SK-N-SH treated with all-trans-retinoic acid at 6 μM for 48 hours (cell line): ENCODE measurements at regions not wholly inside any gene's neighbourhood (a gene's known extent, or its start where the extent isn't known, plus 50 kb on each side); places are given as distances from the start of the nearest gene placed in this dataset.
"Not testable (repeated sequence)": the region's sequence is repeated elsewhere in the genome, so short reads cannot be mapped to it uniquely, and the experiment has no call there.

Experiments used
- ATAC-seq: fragments of 200-7000 bp; cut with Tn5 transposase; 3 replicates; pipeline ENCODE4 v1.9.1; 2020; ENCODE audit warnings: mild to moderate bottlenecking, moderate library complexity
- ARNTL ChIP-seq: fragments of 450-650 bp; formaldehyde crosslinking; IDR thresholded peaks from 2 replicates; pipeline ENCODE4 v1.5.0; 2020; ENCODE audit warnings: low read depth, mild to moderate bottlenecking, moderate library complexity, borderline replicate concordance
- BACH2 ChIP-seq: fragments of 250-450 bp; sonication (Bioruptor Pico); IDR thresholded peaks from 2 replicates; pipeline ENCODE4 v1.9.0; 2021; ENCODE audit warnings: mild to moderate bottlenecking, borderline replicate concordance
- CSDC2 ChIP-seq: fragments of 250-450 bp; sonication (Bioruptor Pico); IDR thresholded peaks from 2 replicates; pipeline ENCODE4 v1.5.0; 2020; ENCODE audit warnings: mild to moderate bottlenecking, moderate library complexity
- CSRNP3 ChIP-seq: fragments of 250-450 bp; sonication (Bioruptor Pico); IDR thresholded peaks from 2 replicates; pipeline ENCODE4 v1.5.1; 2021; ENCODE audit warnings: mild to moderate bottlenecking, moderate library complexity
- ESRRG ChIP-seq: fragments of 250-450 bp; sonication (Bioruptor Pico); IDR thresholded peaks from 2 replicates; pipeline ENCODE4 v1.6.1; 2021; ENCODE audit warnings: mild to moderate bottlenecking
- GLIS3 ChIP-seq: fragments of 250-450 bp; sonication (Bioruptor Pico); IDR thresholded peaks from 2 replicates; pipeline ENCODE4 v1.5.0; 2020; ENCODE audit warnings: mild to moderate bottlenecking, moderate library complexity
- ISL1 ChIP-seq: fragments of 250-450 bp; sonication (Bioruptor Pico); IDR thresholded peaks from 2 replicates; pipeline ENCODE4 v2.1.2; 2022; ENCODE audit warnings: mild to moderate bottlenecking, moderate library complexity
- OSR1 ChIP-seq: fragments of 250-450 bp; sonication (Bioruptor Pico); IDR thresholded peaks from 2 replicates; pipeline ENCODE4 v1.8.0; 2022; ENCODE audit warnings: moderate library complexity, mild to moderate bottlenecking, inconsistent platforms
- PATZ1 ChIP-seq: fragments of 250-450 bp; sonication (Bioruptor Pico); IDR thresholded peaks from 2 replicates; pipeline ENCODE4 v1.8.0; 2020; ENCODE audit warnings: mild to moderate bottlenecking, moderate library complexity, borderline replicate concordance
- POU6F1 ChIP-seq: fragments of 250-450 bp; sonication (Bioruptor Pico); IDR thresholded peaks from 2 replicates; pipeline ENCODE4 v1.8.0; 2021; ENCODE audit warnings: low read depth, mild to moderate bottlenecking, moderate library complexity, borderline replicate concordance
- PPARA ChIP-seq: fragments of 250-450 bp; sonication (Bioruptor Pico); IDR thresholded peaks from 2 replicates; pipeline ENCODE4 v1.5.0; 2020; ENCODE audit warnings: mild to moderate bottlenecking, borderline replicate concordance
- RARB ChIP-seq: fragments of 250-450 bp; sonication (Bioruptor Pico); IDR thresholded peaks from 2 replicates; pipeline ENCODE4 v1.8.0; 2021; ENCODE audit warnings: mild to moderate bottlenecking, moderate library complexity
- TCF4 ChIP-seq: fragments of 250-450 bp; sonication (Bioruptor Pico); IDR thresholded peaks from 2 replicates; pipeline ENCODE4 v1.8.0; 2021; ENCODE audit warnings: mild to moderate bottlenecking, moderate library complexity, borderline replicate concordance
- TOX ChIP-seq: fragments of 250-450 bp; sonication (Bioruptor Pico); IDR thresholded peaks from 2 replicates; pipeline ENCODE4 v1.8.0; 2021; ENCODE audit warnings: mild to moderate bottlenecking, moderate library complexity, borderline replicate concordance
- TSHZ2 ChIP-seq: fragments of 250-450 bp; sonication (Bioruptor Pico); IDR thresholded peaks from 2 replicates; pipeline ENCODE4 v1.5.0; 2020; ENCODE audit warnings: mild to moderate bottlenecking, moderate library complexity
- ZC3H10 ChIP-seq: fragments of 250-450 bp; sonication (Bioruptor Pico); IDR thresholded peaks from 2 replicates; pipeline ENCODE4 v1.5.1; 2021; ENCODE audit warnings: mild to moderate bottlenecking, moderate library complexity
- ZFP3 ChIP-seq: fragments of 250-450 bp; sonication (Bioruptor Pico); IDR thresholded peaks from 2 replicates; pipeline ENCODE4 v1.5.0; 2020; ENCODE audit warnings: mild to moderate bottlenecking, moderate library complexity
- ZFP30 ChIP-seq: fragments of 450-650 bp; formaldehyde crosslinking; IDR thresholded peaks from 2 replicates; pipeline ENCODE4 v1.5.0; 2022; ENCODE audit warnings: mild to moderate bottlenecking, moderate library complexity
- ZNF70 ChIP-seq: fragments of 450-650 bp; formaldehyde crosslinking; IDR thresholded peaks from 2 replicates; pipeline ENCODE4 v1.5.0; 2020; ENCODE audit warnings: mild to moderate bottlenecking, moderate library complexity
- ZNF8 ChIP-seq: fragments of 450-650 bp; formaldehyde crosslinking; IDR thresholded peaks from 2 replicates; pipeline ENCODE4 v1.5.0; 2020; ENCODE audit warnings: mild to moderate bottlenecking, moderate library complexity

- no peak for ATAC-seq
- TF ChIP-seq TCF4 (CRISPR knock-in tag) (no peak), BACH2 (CRISPR knock-in tag) (no peak), POU6F1 (no peak), ARNTL (CRISPR knock-in tag) (no peak), ZNF8 (CRISPR knock-in tag) (no peak), RARB (CRISPR knock-in tag) (no peak)
Measured at GRCh38 chr2:129806317-129806716, 173.1 kb upstream of the RAB6C start.

GRCh38 chr2:129806990-129807389 lies 172.5 kb upstream of the RAB6C start:
- TF ChIP-seq OSR1 (CRISPR knock-in tag) = no peak
- TF ChIP-seq ZNF70 = no peak
- TF ChIP-seq ZC3H10 (CRISPR knock-in tag) = no peak
- no peak for TF ChIP-seq PPARA (CRISPR knock-in tag)
- no peak for TF ChIP-seq POU6F1
- no peak for ATAC-seq

- not testable (repeated sequence) for ATAC-seq
Measured at GRCh38 chr2:129807642-129808338, 171.7 kb upstream of the RAB6C start.

GRCh38 chr2:129810521-129810920 lies 168.9 kb upstream of the RAB6C start:
- no peak for TF ChIP-seq BACH2 (CRISPR knock-in tag)
- TF ChIP-seq ESRRG (CRISPR knock-in tag) = no peak
- TF ChIP-seq ZFP30 (CRISPR knock-in tag) = no peak
- no peak for TF ChIP-seq PATZ1 (CRISPR knock-in tag)
- no peak for TF ChIP-seq ZNF70
- TF ChIP-seq CSDC2 = no peak
- TF ChIP-seq ISL1 (CRISPR knock-in tag) = no peak
- TF ChIP-seq TSHZ2 (CRISPR knock-in tag) = no peak
- TF ChIP-seq RARB (CRISPR knock-in tag) = no peak
- TF ChIP-seq ZFP3 (CRISPR knock-in tag) = no peak
- TF ChIP-seq CSRNP3 (CRISPR knock-in tag) = no peak
- no peak for TF ChIP-seq GLIS3 (CRISPR knock-in tag)
- TF ChIP-seq TOX (CRISPR knock-in tag) = no peak
- no peak for ATAC-seq
